Ectodermal cell (in vitro differentiated cells): ENCODE measurements at regions not wholly inside any gene's neighbourhood (a gene's known extent, or its start where the extent isn't known, plus 50 kb on each side); places are given as distances from the start of the nearest gene placed in this dataset.

Experiments used
- H3K27ac ChIP-seq: 2 replicates; pipeline ENCODE4 v1.7.0; 2013; ENCODE audit warnings: mild to moderate bottlenecking, low read depth, low read length; ENCODE audit not compliant: insufficient read depth, poor library complexity, severe bottlenecking
- H3K27me3 ChIP-seq: 2 replicates; pipeline ENCODE4 v1.7.0; 2013; ENCODE audit warnings: mild to moderate bottlenecking, low read length; ENCODE audit not compliant: insufficient read depth, control insufficient read depth, poor library complexity, severe bottlenecking
- H3K36me3 ChIP-seq: one replicate; pipeline ENCODE4 v1.7.0; 2013; ENCODE audit warnings: low read length; ENCODE audit not compliant: control insufficient read depth, insufficient read depth
- H3K4me1 ChIP-seq: one replicate; pipeline ENCODE4 v1.7.0; 2013; ENCODE audit warnings: low read length; ENCODE audit not compliant: control insufficient read depth, insufficient read depth
- H3K4me3 ChIP-seq: 2 replicates; pipeline ENCODE4 v1.7.0; 2013; ENCODE audit warnings: low read depth, low read length, control low read depth; ENCODE audit not compliant: insufficient read depth
- H3K9me3 ChIP-seq: 2 replicates; pipeline ENCODE4 v1.7.0; 2013; ENCODE audit warnings: mild to moderate bottlenecking, low read length, moderate library complexity; ENCODE audit not compliant: control insufficient read depth
- WGBS, 2 experiments: methylation state at CpG; one replicate each; pipeline ENCODE4 v1.1.7; 2013; ENCODE audit warnings: missing lambda C conversion rate in 2 of 2; 5-methylcytosine and 5-hydroxymethylcytosine counted together

DNA sequence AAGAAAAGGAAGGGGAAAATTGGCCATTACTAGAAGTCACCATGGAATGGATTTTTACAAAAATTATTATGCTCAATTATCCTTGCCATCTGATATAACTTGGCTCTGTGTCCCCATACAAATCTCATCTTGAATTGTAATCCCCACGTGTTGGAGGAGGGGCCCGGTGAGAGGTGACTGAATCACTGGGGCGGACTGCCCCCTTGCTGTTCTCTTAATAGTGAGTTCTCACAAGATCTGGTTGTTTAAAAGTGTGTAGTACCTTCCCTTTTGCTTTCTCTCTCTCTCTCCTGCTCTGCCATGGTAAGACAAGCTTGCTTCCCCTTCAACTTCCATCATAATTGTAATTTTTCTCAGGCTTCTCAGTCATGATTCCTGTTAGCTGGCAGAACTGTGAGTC lies 1023.6 kb downstream of the XPNPEP1 start:
- Histone ChIP-seq H3K4me1 (no peaks in the 10 kb centered on the region), H3K27me3 (no peaks in the 10 kb centered on the region), H3K36me3 (no peaks in the 10 kb centered on the region), H3K4me3 (no peak overlapping the region), H3K27ac (no peak overlapping the region), H3K9me3 (no peaks in the 10 kb centered on the region)
- 53 to 67% methylated on average over 3 of the region's 3 CpGs for WGBS, 2 experiments

DNA sequence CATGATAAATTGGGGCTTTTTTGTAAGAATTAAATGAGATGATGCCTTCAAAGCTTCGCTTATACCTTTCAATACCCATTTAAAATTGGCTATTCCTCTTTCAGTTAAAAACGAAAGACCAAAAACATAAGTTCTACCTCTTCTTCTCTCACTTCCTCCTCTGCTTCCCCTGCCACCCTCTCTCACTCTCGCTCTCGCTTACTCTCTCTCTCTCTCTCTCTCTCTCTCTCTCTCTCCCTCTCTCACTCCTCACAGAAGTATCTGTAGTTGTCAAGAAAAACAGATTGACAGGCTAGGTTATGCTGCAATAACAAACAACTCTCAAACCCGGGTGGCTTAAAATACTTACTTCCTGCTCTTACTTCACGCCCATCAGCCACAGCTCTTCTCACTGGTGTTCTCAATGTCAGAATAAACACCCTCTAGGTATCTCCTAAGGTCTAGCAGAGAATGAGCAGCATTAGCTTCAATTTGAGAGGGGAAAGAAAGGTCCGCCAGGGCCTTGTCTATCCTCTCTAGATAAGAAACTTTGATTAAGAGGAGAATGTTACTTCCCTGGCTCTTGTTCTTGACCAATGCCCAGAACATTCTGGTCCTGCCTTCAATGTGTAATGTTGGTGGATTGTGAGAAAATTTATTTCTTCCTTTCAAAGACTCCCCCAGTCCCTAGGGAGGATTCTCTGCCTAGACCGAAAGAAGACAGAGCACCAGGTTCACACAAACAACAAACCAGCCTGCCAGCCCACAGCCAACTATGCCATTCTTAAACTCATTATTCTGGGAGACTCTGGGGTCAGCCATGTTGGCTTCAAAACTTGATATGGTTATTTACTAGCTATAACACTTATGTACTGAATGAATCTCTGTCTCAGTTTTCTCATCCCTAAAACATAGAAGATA lies 1028.7 kb downstream of the XPNPEP1 start:
- no peaks in the 10 kb centered on the region for H3K27me3 ChIP-seq
- no peaks in the 10 kb centered on the region for H3K36me3 ChIP-seq
- H3K27ac ChIP-seq: no peak overlapping the region
- H3K4me3 ChIP-seq: no peak overlapping the region
- no peaks in the 10 kb centered on the region for H3K4me1 ChIP-seq
- 77 to 83% methylated on average over 7 to 8 of the region's 8 CpGs for WGBS, 2 experiments
- H3K9me3 ChIP-seq: no peaks in the 10 kb centered on the region

DNA sequence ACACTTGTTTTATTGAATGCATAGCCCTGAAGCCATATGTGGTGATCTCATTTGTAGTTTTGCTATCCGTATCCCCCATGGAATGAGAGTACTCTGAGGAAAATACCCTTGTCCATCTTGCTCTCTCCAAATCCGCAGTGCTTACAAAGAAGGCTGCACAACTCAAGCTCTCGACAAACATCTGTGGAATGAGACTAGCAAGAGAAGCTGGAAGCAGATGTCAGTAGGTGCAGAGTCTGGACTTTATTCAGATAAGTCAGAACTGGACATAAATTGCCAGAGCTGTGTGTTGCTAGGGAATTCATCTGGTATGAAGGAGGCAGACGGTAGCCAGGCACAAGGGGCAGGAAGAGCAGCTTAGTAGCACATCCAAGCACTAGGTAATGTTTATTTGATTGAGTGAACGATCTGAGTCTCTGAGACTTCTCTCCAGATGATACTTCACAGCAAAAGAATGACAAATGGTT lies 1046.2 kb downstream of the XPNPEP1 start:
- Histone ChIP-seq H3K9me3 (no peaks in the 10 kb centered on the region), H3K27ac (no peak overlapping the region), H3K4me1 (no peaks in the 10 kb centered on the region), H3K4me3 (no peak overlapping the region), H3K36me3 (no peaks in the 10 kb centered on the region), H3K27me3 (no peaks in the 10 kb centered on the region)
- WGBS, 2 experiments: 72 to 75% methylated on average over 5 of the region's 5 CpGs

DNA sequence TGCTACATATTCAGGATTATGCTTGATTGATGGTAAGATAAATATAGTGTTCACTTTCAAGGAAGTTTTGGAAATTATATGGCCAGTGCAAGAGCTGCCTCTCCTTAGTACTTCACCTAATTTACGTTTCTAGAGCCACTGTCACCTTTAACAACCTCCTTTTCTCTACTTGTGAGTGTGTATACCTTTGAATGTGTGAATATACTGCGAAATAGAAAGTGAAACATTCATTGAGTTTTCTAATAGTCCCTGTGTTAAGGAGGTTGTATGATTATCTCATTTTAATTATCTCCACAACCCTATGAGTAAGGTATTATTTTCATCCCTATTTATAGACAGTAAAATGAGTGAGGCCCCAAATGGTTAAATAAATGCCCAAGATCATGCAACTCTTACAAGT lies 1050.5 kb downstream of the XPNPEP1 start:
- Histone ChIP-seq H3K36me3 (no peaks in the 10 kb centered on the region), H3K9me3 (peaks cover 1% of the 10 kb centered on the region), H3K4me1 (no peaks in the 10 kb centered on the region), H3K4me3 (no peak overlapping the region), H3K27me3 (no peaks in the 10 kb centered on the region), H3K27ac (no peak overlapping the region)
- WGBS, 2 experiments: no CpG with 5 or more reads among the region's 2 CpGs

DNA sequence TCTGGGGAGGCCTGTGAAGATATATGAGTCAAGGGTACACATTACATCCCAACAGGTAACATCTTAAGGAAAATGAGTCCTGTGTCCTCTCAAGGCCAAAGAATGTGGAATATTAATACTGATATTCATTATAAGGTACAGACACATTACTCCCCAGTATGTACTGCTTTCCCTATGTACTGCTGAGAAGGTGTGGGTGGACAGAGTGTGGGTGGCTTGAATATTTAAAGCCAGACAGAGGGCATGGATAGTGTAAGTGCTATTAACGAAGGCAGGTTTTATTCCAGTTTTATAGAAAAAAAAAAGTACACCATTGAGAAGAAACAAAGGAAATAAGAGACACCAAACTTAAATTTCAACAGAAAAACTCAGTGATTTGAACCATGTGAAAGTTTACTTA lies 1054.4 kb downstream of the XPNPEP1 start:
- H3K4me3 ChIP-seq: no peak overlapping the region
- H3K9me3 ChIP-seq: peaks cover 2% of the 10 kb centered on the region
- H3K36me3 ChIP-seq: no peaks in the 10 kb centered on the region
- H3K27me3 ChIP-seq: no peaks in the 10 kb centered on the region
- 55% methylated on average over 1 of the region's 1 CpG; no CpG with 5 or more reads in 1 of the 2 experiments for WGBS, 2 experiments
- H3K4me1 ChIP-seq: no peaks in the 10 kb centered on the region
- no peak overlapping the region for H3K27ac ChIP-seq

DNA sequence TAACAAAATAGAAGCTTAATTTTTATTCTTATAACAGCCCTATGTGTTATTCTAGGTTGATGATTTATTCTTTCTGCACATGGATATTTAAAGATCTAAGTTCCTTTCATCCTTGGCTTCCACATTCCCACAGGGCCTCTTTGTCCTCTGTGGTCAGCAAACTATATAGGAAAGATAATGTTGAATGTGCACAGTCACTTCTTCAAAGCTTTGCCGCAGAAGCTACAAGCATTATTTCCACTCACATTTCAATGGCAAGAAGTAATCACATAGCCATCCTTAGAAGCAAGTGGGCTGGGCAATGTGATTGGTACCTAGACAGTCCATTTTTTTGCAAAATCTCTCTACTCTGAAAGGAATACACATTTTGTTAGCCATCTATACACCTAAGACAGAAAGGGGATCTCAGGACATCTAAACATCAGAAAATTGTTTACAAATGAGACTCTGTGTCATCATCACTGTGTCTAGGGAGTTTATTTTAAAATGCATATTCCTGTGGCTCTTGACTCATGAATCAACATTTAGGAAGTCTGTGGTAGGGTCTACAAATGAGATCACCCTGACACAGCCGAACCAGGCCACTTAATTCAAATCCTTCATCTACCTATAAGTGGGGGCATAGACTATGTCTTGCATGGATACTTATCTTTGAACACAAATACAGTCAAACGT lies 1060.5 kb downstream of the XPNPEP1 start:
- H3K9me3 ChIP-seq: peaks cover 3% of the 10 kb centered on the region
- no peak overlapping the region for H3K27ac ChIP-seq
- 76 to 100% methylated on average over 2 to 3 of the region's 3 CpGs for WGBS, 2 experiments
- H3K27me3 ChIP-seq: no peaks in the 10 kb centered on the region
- no peaks in the 10 kb centered on the region for H3K4me1 ChIP-seq
- H3K4me3 ChIP-seq: no peak overlapping the region
- H3K36me3 ChIP-seq: no peaks in the 10 kb centered on the region

DNA sequence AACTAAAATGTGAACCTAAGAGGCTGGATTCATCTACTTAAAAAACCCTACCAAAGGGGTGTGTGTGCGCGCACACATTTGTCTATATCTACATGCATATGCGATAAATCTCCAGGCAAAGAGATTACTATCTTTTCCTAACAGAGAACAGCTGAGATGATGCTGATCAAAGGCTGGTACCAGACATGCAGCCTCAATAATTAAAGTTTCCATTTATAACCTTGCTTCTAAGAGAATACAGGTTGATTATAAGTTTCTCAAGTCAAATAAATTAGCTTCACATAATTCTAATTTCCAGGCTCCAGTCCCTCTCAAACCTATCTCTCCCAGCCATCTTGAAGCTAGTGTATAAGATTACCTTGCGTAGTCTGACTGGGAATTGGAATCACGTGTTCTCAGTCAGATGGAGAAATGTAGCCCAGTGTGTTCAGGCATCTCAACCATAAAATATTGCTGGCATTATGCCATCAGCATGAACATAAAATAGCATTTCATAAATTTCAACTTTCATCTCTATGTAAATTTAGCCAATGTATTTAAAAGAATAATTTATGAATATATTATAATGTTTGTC lies 1062.0 kb downstream of the XPNPEP1 start:
- H3K27me3 ChIP-seq: no peaks in the 10 kb centered on the region
- H3K9me3 ChIP-seq: peaks cover 3% of the 10 kb centered on the region
- H3K4me3 ChIP-seq: no peak overlapping the region
- no peaks in the 10 kb centered on the region for H3K36me3 ChIP-seq
- H3K27ac ChIP-seq: no peak overlapping the region
- 83 to 89% methylated on average over 5 of the region's 5 CpGs for WGBS, 2 experiments
- H3K4me1 ChIP-seq: no peaks in the 10 kb centered on the region

DNA sequence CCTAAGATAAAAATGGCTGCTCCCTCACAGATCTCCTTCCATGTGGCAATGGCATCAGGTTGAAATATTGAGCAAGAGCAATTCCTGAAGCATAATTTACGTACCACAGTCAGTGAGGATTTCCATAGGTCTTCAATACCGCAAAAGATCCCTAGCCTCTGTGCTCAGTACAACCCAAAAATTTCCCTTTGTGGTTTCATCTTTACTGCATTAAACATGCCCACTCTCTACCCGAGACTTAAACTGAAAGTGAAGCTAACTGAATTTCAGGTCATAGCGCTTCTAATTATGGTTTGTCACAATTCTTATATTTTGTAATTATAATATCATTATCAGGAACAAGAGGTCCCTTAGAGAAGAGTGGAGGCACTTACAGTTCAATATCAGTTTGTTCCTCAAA lies 1071.1 kb downstream of the XPNPEP1 start:
- H3K9me3 ChIP-seq: no peaks in the 10 kb centered on the region
- no peak overlapping the region for H3K27ac ChIP-seq
- no peaks in the 10 kb centered on the region for H3K27me3 ChIP-seq
- no peaks in the 10 kb centered on the region for H3K4me1 ChIP-seq
- H3K4me3 ChIP-seq: no peak overlapping the region
- no peaks in the 10 kb centered on the region for H3K36me3 ChIP-seq
- WGBS, 2 experiments: 84 to 86% methylated on average over 3 of the region's 4 CpGs

DNA sequence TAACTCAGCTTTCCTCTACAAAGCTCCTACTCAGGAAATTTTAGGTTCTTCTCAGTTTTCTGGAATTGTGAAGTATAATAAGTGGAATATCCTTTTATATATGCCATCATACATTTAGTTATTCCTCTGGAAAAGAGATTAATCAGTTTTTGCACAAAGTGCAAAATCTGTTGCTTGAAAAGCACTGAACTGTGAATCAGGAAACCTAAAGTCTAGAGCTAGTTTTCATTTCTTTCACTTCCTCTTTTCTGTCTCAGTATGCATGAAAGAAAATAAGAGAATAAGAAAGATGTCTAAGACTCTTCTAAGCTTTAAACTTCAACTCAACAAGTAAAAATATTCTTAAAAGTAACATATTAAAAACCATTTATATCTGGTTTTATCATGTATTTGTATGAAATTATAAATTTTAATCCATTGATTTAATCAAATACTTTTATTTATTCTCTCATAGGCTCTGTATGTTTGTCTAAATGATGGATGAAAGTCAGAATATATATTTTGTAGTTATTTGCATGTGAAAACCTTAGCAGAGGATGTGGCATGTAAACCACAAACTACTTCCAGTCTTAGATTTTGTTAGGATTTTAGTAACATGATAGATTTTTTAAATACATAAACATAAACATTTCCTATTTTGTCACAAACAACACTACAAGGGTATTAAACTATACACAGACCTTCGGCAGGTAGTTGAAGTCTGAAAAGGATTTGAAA lies 1073.0 kb downstream of the XPNPEP1 start:
- Histone ChIP-seq H3K27ac (no peak overlapping the region), H3K4me3 (no peak overlapping the region), H3K9me3 (peaks cover 2% of the 10 kb centered on the region), H3K36me3 (no peaks in the 10 kb centered on the region), H3K4me1 (no peaks in the 10 kb centered on the region), H3K27me3 (no peaks in the 10 kb centered on the region)
- 80 to 83% methylated on average over 1 of the region's 1 CpG for WGBS, 2 experiments

DNA sequence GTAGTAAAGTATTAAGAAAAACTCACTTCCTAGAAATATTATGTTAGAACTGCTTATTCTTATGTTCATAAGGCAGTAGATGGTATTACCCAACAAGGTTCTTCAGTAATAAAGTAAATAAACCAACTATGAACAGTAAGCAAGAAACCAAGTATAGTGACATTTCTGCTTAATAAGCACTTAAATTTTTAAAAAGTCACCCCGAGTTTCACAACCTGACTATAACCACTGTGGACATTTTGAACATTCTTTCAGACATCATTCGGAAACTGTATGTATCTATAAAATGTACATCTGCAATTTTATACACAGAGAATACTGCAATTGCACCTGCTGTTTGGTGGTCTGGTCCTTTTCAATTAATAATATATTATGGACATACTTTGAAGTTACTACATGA lies 1073.6 kb downstream of the XPNPEP1 start:
- Histone ChIP-seq H3K27me3 (no peaks in the 10 kb centered on the region), H3K27ac (no peak overlapping the region), H3K9me3 (peaks cover 2% of the 10 kb centered on the region), H3K36me3 (no peaks in the 10 kb centered on the region), H3K4me3 (no peak overlapping the region), H3K4me1 (no peaks in the 10 kb centered on the region)
- WGBS, 2 experiments: 38 to 82% methylated on average over 1 to 2 of the region's 2 CpGs
